ENCODE measurements at regions not wholly inside any gene's neighbourhood (a gene's known extent, or its start where the extent isn't known, plus 50 kb on each side); places are given as distances from the start of the nearest gene placed in this dataset.
A peak's percentile ranks its signal among the peaks of the same experiment; 100 is the strongest.

GRCh38 chr13:23018143-23018542 lies 162.6 kb upstream of the SGCG start:
- BruUV-seq (replicated peaks), result no TSS peak
- intact Hi-C loops (cut with micrococcal nuclease; ENCODE audit: unreplicated experiment) (no loop called here), in situ Hi-C loops (cut with HindIII; ENCODE audit: low pct_unique_long_range_greater_than_20kb, low sequenced_read_pairs) (no loop called here)

GRCh38 chr13:23020246-23020843 lies 160.4 kb upstream of the SGCG start:
- TF ChIP-seq TCF7L2 (IDR thresholded peaks at IDR 0.05; ENCODE audit: low read depth, low read length) (no peak), REST (IDR thresholded peaks at IDR 0.05; ENCODE audit: insufficient read depth in 1 of 2, low read depth in 2 of 2, low read length in 1 of 2) (no peak), POLR2AphosphoS5 (IDR thresholded peaks at IDR 0.05; ENCODE audit: low read depth, low read length) (no peak), SIN3A (IDR thresholded peaks at IDR 0.05; ENCODE audit: borderline replicate concordance, insufficient read depth, low read depth, low read length) (no peak), CTCF (IDR thresholded peaks at IDR 0.05) (peak; percentile 79)
- in situ Hi-C loops (cut with HindIII; ENCODE audit: low pct_unique_long_range_greater_than_20kb, low sequenced_read_pairs), result no loop called here
- ATAC-seq (peak; percentile 80), DNase-seq (ENCODE audit: low read depth, low spot score) (peak; percentile 62)
- no TSS peak for BruUV-seq (replicated peaks)
- Histone ChIP-seq H3K27me3 (ENCODE audit: control insufficient read depth, insufficient read depth, low read length) (no peaks in the 10 kb centered on the region), H3K36me3 (ENCODE audit: control insufficient read depth, insufficient read depth, low read length) (no peaks in the 10 kb centered on the region), H3K9me3 (ENCODE audit: control insufficient read depth, insufficient read depth, low read depth, low read length) (no peaks in the 10 kb centered on the region), H3K4me3 (ENCODE audit: low read depth in 2 of 2, low read length in 2 of 2) (no peak overlapping the region), H3K4me1 (ENCODE audit: control insufficient read depth, insufficient read depth, low read length) (no peaks in the 10 kb centered on the region), H3K27ac (ENCODE audit: low read length) (no peak overlapping the region)
- intact Hi-C loops (cut with micrococcal nuclease; ENCODE audit: unreplicated experiment), result loop anchor here (1.0 kb wide), 1 partner anchor 219 kb away; no protein-coding TSS in a partner anchor
- ChIA-PET POLR2A (no interaction called here), CTCF (interaction anchor here (0.7 to 1.0 kb wide), 4 partner anchors 172 to 363 kb away, joined by 3 to 9 read pairs (median 6); no protein-coding TSS in a partner anchor)

More at GRCh38 chr13:23018143-23018542, 162.6 kb upstream of the SGCG start:
- Histone ChIP-seq H3K4me1 (ENCODE audit: control insufficient read depth, insufficient read depth, low read length) (no peaks in the 10 kb centered on the region), H3K9me3 (ENCODE audit: control insufficient read depth, insufficient read depth, low read depth, low read length) (no peaks in the 10 kb centered on the region), H3K4me3 (ENCODE audit: low read depth in 2 of 2, low read length in 2 of 2) (no peak overlapping the region), H3K27ac (ENCODE audit: low read length) (no peak overlapping the region), H3K27me3 (ENCODE audit: control insufficient read depth, insufficient read depth, low read length) (no peaks in the 10 kb centered on the region), H3K36me3 (ENCODE audit: control insufficient read depth, insufficient read depth, low read length) (no peaks in the 10 kb centered on the region)
- no peak for TF ChIP-seq POLR2AphosphoS5 (IDR thresholded peaks at IDR 0.05; ENCODE audit: low read depth, low read length)
- POLR2A ChIA-PET, result no interaction called here
- DNase-seq (ENCODE audit: low read depth, low spot score) (no peak), ATAC-seq (no peak)
- CTCF ChIA-PET, result no interaction called here

GRCh38 chr13:23021906-23022305 lies 158.9 kb upstream of the SGCG start:
- Histone ChIP-seq H3K27ac (ENCODE audit: low read length) (no peak overlapping the region), H3K36me3 (ENCODE audit: control insufficient read depth, insufficient read depth, low read length) (no peaks in the 10 kb centered on the region), H3K4me3 (ENCODE audit: low read depth in 2 of 2, low read length in 2 of 2) (no peak overlapping the region), H3K27me3 (ENCODE audit: control insufficient read depth, insufficient read depth, low read length) (no peaks in the 10 kb centered on the region), H3K9me3 (ENCODE audit: control insufficient read depth, insufficient read depth, low read depth, low read length) (no peaks in the 10 kb centered on the region), H3K4me1 (ENCODE audit: control insufficient read depth, insufficient read depth, low read length) (no peaks in the 10 kb centered on the region)
- CTCF ChIA-PET, result no interaction called here
- TF ChIP-seq CTCF (IDR thresholded peaks at IDR 0.05), result no peak
- no peak for TF ChIP-seq SIN3A (IDR thresholded peaks at IDR 0.05; ENCODE audit: borderline replicate concordance, insufficient read depth, low read depth, low read length)
- TF ChIP-seq TCF7L2 (IDR thresholded peaks at IDR 0.05; ENCODE audit: low read depth, low read length), result no peak
- no peak for TF ChIP-seq POLR2AphosphoS5 (IDR thresholded peaks at IDR 0.05; ENCODE audit: low read depth, low read length)
- no peak for TF ChIP-seq REST (IDR thresholded peaks at IDR 0.05; ENCODE audit: insufficient read depth in 1 of 2, low read depth in 2 of 2, low read length in 1 of 2)
- POLR2A ChIA-PET, result no interaction called here
- intact Hi-C loops (cut with micrococcal nuclease; ENCODE audit: unreplicated experiment) (no loop called here), in situ Hi-C loops (cut with HindIII; ENCODE audit: low pct_unique_long_range_greater_than_20kb, low sequenced_read_pairs) (no loop called here)
- ATAC-seq (no peak), DNase-seq (ENCODE audit: low read depth, low spot score) (no peak)
- BruUV-seq (replicated peaks), result no TSS peak
